ENCODE measurements at regions not wholly inside any gene's neighbourhood (a gene's known extent, or its start where the extent isn't known, plus 50 kb on each side); places are given as distances from the start of the nearest gene placed in this dataset.

DNA sequence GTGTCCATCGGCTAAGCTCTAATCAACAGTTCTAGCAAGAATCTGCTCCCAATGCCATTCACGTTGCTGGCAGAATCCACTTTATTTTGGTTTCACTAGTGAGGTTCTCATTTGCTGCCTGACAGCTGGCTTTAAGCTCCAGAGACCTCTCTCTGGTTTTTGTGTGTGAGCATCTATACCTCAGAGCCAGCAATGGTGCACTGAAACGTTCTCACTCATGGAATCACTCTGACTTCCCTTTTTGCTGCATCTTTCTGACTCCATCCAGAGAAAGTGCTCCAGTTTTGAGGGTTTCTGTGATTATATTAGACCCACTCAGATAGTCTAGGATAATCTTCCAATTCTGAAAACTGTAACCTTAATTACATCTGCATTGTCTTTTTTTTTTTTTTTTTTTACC lies 596.6 kb downstream of the RNF144A start:
- TF ChIP-seq, protein P1, sequence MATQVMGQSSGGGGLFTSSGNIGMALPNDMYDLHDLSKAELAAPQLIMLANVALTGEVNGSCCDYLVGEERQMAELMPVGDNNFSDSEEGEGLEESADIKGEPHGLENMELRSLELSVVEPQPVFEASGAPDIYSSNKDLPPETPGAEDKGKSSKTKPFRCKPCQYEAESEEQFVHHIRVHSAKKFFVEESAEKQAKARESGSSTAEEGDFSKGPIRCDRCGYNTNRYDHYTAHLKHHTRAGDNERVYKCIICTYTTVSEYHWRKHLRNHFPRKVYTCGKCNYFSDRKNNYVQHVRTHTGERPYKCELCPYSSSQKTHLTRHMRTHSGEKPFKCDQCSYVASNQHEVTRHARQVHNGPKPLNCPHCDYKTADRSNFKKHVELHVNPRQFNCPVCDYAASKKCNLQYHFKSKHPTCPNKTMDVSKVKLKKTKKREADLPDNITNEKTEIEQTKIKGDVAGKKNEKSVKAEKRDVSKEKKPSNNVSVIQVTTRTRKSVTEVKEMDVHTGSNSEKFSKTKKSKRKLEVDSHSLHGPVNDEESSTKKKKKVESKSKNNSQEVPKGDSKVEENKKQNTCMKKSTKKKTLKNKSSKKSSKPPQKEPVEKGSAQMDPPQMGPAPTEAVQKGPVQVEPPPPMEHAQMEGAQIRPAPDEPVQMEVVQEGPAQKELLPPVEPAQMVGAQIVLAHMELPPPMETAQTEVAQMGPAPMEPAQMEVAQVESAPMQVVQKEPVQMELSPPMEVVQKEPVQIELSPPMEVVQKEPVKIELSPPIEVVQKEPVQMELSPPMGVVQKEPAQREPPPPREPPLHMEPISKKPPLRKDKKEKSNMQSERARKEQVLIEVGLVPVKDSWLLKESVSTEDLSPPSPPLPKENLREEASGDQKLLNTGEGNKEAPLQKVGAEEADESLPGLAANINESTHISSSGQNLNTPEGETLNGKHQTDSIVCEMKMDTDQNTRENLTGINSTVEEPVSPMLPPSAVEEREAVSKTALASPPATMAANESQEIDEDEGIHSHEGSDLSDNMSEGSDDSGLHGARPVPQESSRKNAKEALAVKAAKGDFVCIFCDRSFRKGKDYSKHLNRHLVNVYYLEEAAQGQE (IDR thresholded peaks at IDR 0.05; ENCODE audit: insufficient read depth in 1 of 2, low read depth in 2 of 2, low read length in 2 of 2) = no peak
- TF ChIP-seq POLR2AphosphoS5 (IDR thresholded peaks at IDR 0.05; ENCODE audit: low read depth, low read length) (no peak), SIN3A (IDR thresholded peaks at IDR 0.05; ENCODE audit: borderline replicate concordance, insufficient read depth, low read length) (no peak), TAF1 (IDR thresholded peaks at IDR 0.05; ENCODE audit: borderline replicate concordance, insufficient read depth, low read length) (no peak), FOXP2 (optimal IDR thresholded peaks at IDR 0.05; ENCODE audit: borderline replicate concordance, extremely low read depth, extremely low read length, insufficient read depth) (no peak)
